ENCODE measurements at regions not wholly inside any gene's neighbourhood (a gene's known extent, or its start where the extent isn't known, plus 50 kb on each side); places are given as distances from the start of the nearest gene placed in this dataset.
A peak's percentile ranks its signal among the peaks of the same experiment; 100 is the strongest.

DNA sequence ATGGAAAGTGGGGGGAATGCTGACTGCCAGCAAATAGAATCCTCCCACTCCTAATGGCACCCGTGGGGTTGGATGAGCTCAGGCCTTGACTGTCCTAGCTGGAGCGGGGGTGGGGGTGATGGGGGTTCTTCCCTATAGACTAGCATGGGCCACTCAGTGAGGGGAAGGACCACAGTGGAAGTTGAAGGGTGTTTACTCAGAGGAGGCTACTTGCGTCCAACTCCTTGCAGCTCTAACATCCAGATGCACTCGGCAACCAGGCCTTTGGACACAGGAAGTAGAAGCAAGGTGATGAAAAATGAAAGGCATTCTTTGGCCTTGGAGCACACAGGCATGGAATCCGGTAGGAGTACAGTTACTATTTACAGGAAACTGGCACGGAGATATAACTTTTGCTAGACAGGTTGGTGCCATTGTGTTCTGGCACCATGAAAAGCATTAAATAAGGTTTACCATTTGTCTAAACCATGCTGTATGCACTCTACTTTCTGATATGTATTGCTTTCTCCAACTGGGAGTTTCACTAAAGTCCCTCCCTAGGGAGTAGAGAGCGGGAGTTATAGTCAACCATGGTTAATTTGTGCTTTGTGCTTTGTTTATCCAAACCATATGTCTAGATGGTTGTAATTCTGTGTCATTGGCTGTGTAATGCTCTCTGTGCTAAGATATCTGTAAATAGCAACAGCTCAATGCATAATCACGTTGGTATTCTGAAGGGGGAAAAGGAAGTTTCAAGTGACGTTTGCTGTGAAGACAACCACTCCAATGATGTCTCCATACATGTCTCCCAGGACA is 125.3 kb downstream of the TSHZ3 start:
- no peak for TF ChIP-seq CTCF (conservative IDR thresholded peaks at IDR 0.05)
- H3K27ac ChIP-seq: peak overlapping the region; percentile 11; the same call in 1 of the 2 replicates

GRCh38 chr19:31220540-31220939 is 128.7 kb downstream of the TSHZ3 start:
- no peak overlapping the region for H3K27ac ChIP-seq
- no peak for TF ChIP-seq CTCF (conservative IDR thresholded peaks at IDR 0.05)

- no peak overlapping the region for H3K27ac ChIP-seq
- no peak for TF ChIP-seq CTCF (conservative IDR thresholded peaks at IDR 0.05)
Measured at GRCh38 chr19:31214997-31215396, 134.2 kb downstream of the TSHZ3 start.

GRCh38 chr19:31214086-31214485 is 135.2 kb downstream of the TSHZ3 start:
- H3K27ac ChIP-seq: no peak overlapping the region
- TF ChIP-seq CTCF (conservative IDR thresholded peaks at IDR 0.05): no peak

- no peak for TF ChIP-seq CTCF (conservative IDR thresholded peaks at IDR 0.05)
- no peak overlapping the region for H3K27ac ChIP-seq
Measured at GRCh38 chr19:31211088-31211487, 138.1 kb downstream of the TSHZ3 start.

- no peak overlapping the region for H3K27ac ChIP-seq
- no peak for TF ChIP-seq CTCF (conservative IDR thresholded peaks at IDR 0.05)
Measured at GRCh38 chr19:31205887-31206518, 143.2 kb downstream of the TSHZ3 start.

- TF ChIP-seq CTCF (conservative IDR thresholded peaks at IDR 0.05): no peak
- H3K27ac ChIP-seq: no peak overlapping the region
Measured at GRCh38 chr19:31204115-31204514, 145.1 kb downstream of the TSHZ3 start.

Measured in VCaP (cell line).